Osteoblast (primary cell): ENCODE measurements at regions not wholly inside any gene's neighbourhood (a gene's known extent, or its start where the extent isn't known, plus 50 kb on each side); places are given as distances from the start of the nearest gene placed in this dataset.

Experiments
- DNase-seq: peaks from one replicate; pipeline ENCODE4 v3.0.0; 2011; ENCODE audit warnings: low spot score, mixed read lengths; ENCODE audit not compliant: insufficient read length; ENCODE audit errors: missing footprints
- H2AFZ ChIP-seq: 2 replicates; pipeline ENCODE4 v1.6.0; 2011; ENCODE audit warnings: mild to moderate bottlenecking, low read length
- H3K27ac ChIP-seq: 2 replicates; pipeline ENCODE4 v1.5.1; 2011; ENCODE audit warnings: mild to moderate bottlenecking, low read depth, low read length, moderate library complexity
- H3K27me3 ChIP-seq: 2 replicates; pipeline ENCODE4 v1.6.0; 2012; ENCODE audit warnings: mild to moderate bottlenecking, control low read depth, inconsistent platforms, low read length, moderate library complexity; ENCODE audit not compliant: insufficient read depth
- H3K36me3 ChIP-seq: 2 replicates; pipeline ENCODE4 v1.5.1; 2011; ENCODE audit warnings: mild to moderate bottlenecking, low read length, control low read depth, moderate library complexity; ENCODE audit not compliant: insufficient read depth
- H3K4me1 ChIP-seq: 2 replicates; pipeline ENCODE4 v1.5.1; 2011; ENCODE audit warnings: mild to moderate bottlenecking, low read length, control low read depth, moderate library complexity; ENCODE audit not compliant: insufficient read depth
- H3K4me2 ChIP-seq: 2 replicates; pipeline ENCODE4 v1.6.0; 2011; ENCODE audit warnings: mild to moderate bottlenecking, low read length; ENCODE audit not compliant: insufficient read depth
- H3K4me3 ChIP-seq: fragments of 200-600 bp; sonication (generic); 3 replicates; pipeline ENCODE4 v1.5.1; 2012; ENCODE audit warnings: mild to moderate bottlenecking, low read length, inconsistent platforms; ENCODE audit not compliant: insufficient read depth
- H3K79me2 ChIP-seq: 2 replicates; pipeline ENCODE4 v1.6.0; 2012; ENCODE audit warnings: mild to moderate bottlenecking, low read length, control low read depth, inconsistent platforms; ENCODE audit not compliant: insufficient read depth
- H3K9me3 ChIP-seq: 2 replicates; pipeline ENCODE4 v1.5.1; 2011; ENCODE audit warnings: low read depth, low read length, control low read depth
- H4K20me1 ChIP-seq: 2 replicates; pipeline ENCODE4 v1.6.0; 2012; ENCODE audit warnings: mild to moderate bottlenecking, low read length, control low read depth; ENCODE audit not compliant: insufficient read depth
- TF ChIP-seq, protein P1 (sequence below): IDR thresholded peaks from 2 replicates; pipeline ENCODE4 v1.5.1; 2011; ENCODE audit warnings: mild to moderate bottlenecking, low read depth, low read length, moderate library complexity; ENCODE audit errors: extremely low read depth

GRCh38 chr13:21834521-21834920 lies 163.6 kb downstream of the FGF9 start:
- TF ChIP-seq, protein P1, sequence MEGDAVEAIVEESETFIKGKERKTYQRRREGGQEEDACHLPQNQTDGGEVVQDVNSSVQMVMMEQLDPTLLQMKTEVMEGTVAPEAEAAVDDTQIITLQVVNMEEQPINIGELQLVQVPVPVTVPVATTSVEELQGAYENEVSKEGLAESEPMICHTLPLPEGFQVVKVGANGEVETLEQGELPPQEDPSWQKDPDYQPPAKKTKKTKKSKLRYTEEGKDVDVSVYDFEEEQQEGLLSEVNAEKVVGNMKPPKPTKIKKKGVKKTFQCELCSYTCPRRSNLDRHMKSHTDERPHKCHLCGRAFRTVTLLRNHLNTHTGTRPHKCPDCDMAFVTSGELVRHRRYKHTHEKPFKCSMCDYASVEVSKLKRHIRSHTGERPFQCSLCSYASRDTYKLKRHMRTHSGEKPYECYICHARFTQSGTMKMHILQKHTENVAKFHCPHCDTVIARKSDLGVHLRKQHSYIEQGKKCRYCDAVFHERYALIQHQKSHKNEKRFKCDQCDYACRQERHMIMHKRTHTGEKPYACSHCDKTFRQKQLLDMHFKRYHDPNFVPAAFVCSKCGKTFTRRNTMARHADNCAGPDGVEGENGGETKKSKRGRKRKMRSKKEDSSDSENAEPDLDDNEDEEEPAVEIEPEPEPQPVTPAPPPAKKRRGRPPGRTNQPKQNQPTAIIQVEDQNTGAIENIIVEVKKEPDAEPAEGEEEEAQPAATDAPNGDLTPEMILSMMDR = no peak

DNA sequence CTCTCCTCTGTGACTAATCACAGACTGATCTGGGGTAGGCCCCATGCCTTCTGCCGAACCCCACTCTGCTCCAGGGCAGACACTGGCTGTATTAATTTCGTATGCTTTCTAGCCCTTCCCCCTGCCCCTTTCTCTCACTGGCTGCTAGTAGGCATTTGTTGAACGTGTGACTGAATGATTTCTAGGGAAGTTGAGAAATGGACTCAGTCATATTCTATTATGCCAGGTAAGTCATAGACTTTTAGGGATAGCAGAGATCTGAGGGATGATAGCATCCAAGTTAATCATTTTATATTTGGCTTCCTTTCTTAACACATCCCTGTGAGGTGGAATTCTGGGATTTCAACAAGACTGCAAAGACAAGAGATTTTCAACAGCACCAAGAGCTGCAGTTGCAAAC lies 166.4 kb downstream of the FGF9 start:
- no peak overlapping the region for H2AFZ ChIP-seq

More at GRCh38 chr13:21834521-21834920, 163.6 kb downstream of the FGF9 start:
- no peaks in the 10 kb centered on the region for H3K4me1 ChIP-seq
- no peak for DNase-seq
- H3K4me2 ChIP-seq = no peak overlapping the region
- H3K9me3 ChIP-seq = no peaks in the 10 kb centered on the region
- no peaks in the 10 kb centered on the region for H3K79me2 ChIP-seq
- H3K27ac ChIP-seq = no peak overlapping the region
- H2AFZ ChIP-seq = no peak overlapping the region
- no peaks in the 10 kb centered on the region for H3K27me3 ChIP-seq
- H3K36me3 ChIP-seq = no peaks in the 10 kb centered on the region
- H3K4me3 ChIP-seq = no peak overlapping the region
- H4K20me1 ChIP-seq = no peaks in the 10 kb centered on the region

DNA sequence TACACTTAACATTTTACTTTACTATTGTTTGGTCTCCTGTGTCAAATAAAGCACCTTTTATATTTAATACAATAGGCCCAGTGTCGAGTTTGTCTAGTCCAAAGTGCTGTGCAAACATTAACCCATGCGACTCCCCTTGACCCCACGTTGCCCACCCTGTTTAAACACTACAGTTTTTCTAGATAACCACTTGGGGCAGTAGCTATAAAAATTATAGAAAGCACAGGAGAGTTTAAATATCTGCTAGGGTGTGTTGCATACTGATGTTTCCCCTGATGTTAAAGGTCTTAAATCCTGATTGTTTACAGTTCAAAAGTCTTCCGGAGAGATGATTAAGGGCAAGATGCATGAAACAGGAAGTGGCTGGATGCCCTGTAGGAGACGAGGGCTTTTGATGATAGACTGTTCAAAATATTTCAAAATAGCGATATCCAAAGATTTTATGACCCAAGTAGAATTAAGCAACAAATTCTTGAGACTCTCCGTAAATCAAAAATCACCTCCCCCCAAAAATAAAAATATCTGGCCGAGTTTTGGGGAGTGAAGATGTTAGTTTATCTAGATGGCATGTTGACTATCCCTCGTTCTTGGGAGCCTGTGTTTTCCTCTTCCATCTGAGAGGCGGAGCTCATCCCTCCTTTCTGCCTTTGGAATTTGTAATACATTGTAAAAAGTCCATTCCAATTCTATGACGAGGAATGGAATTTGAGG lies 167.1 kb downstream of the FGF9 start:
- Histone ChIP-seq H4K20me1 (no peaks in the 10 kb centered on the region), H3K4me1 (no peaks in the 10 kb centered on the region), H3K79me2 (no peaks in the 10 kb centered on the region), H2AFZ (no peak overlapping the region), H3K4me2 (no peak overlapping the region), H3K4me3 (no peak overlapping the region), H3K27me3 (no peaks in the 10 kb centered on the region), H3K9me3 (no peaks in the 10 kb centered on the region), H3K36me3 (no peaks in the 10 kb centered on the region), H3K27ac (no peak overlapping the region)
- no peak for DNase-seq
- TF ChIP-seq, protein P1 = no peak

More for the DNA sequence above, 166.4 kb downstream of the FGF9 start:
- Histone ChIP-seq H3K4me2 (no peak overlapping the region), H3K9me3 (no peaks in the 10 kb centered on the region), H3K36me3 (no peaks in the 10 kb centered on the region), H4K20me1 (no peaks in the 10 kb centered on the region), H3K4me3 (no peak overlapping the region), H3K79me2 (no peaks in the 10 kb centered on the region), H3K27ac (no peak overlapping the region), H3K4me1 (no peaks in the 10 kb centered on the region), H3K27me3 (no peaks in the 10 kb centered on the region)
- DNase-seq = no peak
- TF ChIP-seq, protein P1 = no peak

DNA sequence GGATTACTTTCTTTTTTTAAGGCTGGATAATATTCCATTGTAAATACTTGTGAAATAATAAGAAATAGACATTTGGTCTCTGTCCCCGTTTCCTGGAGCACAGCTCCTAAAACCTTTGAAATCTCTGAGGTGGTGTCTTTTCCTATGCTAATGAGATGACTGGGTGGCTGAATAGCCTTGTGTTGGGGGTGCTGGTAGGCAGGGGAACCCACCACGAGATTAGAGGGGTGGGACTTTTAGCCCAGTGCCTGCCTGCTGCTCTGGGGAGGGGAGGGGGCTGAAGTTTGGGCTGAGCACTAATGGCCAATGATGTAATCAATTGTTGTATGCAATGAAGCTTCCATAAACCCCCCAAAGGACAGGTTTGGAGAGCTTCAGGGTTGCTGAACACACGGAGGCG lies 175.7 kb downstream of the FGF9 start:
- Histone ChIP-seq H3K79me2 (no peaks in the 10 kb centered on the region), H3K27ac (no peak overlapping the region), H3K27me3 (no peaks in the 10 kb centered on the region), H3K4me1 (no peaks in the 10 kb centered on the region), H3K4me2 (no peak overlapping the region), H3K4me3 (no peak overlapping the region), H3K9me3 (peaks cover 2% of the 10 kb centered on the region), H2AFZ (no peak overlapping the region), H3K36me3 (no peaks in the 10 kb centered on the region), H4K20me1 (no peaks in the 10 kb centered on the region)
- DNase-seq = no peak
- TF ChIP-seq, protein P1 = no peak
